Osteoblast (primary cell): ENCODE measurements at regions not wholly inside any gene's neighbourhood (a gene's known extent, or its start where the extent isn't known, plus 50 kb on each side); places are given as distances from the start of the nearest gene placed in this dataset.

Experiments used
- DNase-seq: peaks from one replicate; pipeline ENCODE4 v3.0.0; 2011; ENCODE audit warnings: low spot score, mixed read lengths; ENCODE audit not compliant: insufficient read length; ENCODE audit errors: missing footprints
- H2AFZ ChIP-seq: 2 replicates; pipeline ENCODE4 v1.6.0; 2011; ENCODE audit warnings: mild to moderate bottlenecking, low read length
- H3K27ac ChIP-seq: 2 replicates; pipeline ENCODE4 v1.5.1; 2011; ENCODE audit warnings: mild to moderate bottlenecking, low read depth, low read length, moderate library complexity
- H3K27me3 ChIP-seq: 2 replicates; pipeline ENCODE4 v1.6.0; 2012; ENCODE audit warnings: mild to moderate bottlenecking, control low read depth, inconsistent platforms, low read length, moderate library complexity; ENCODE audit not compliant: insufficient read depth
- H3K36me3 ChIP-seq: 2 replicates; pipeline ENCODE4 v1.5.1; 2011; ENCODE audit warnings: mild to moderate bottlenecking, low read length, control low read depth, moderate library complexity; ENCODE audit not compliant: insufficient read depth
- H3K4me1 ChIP-seq: 2 replicates; pipeline ENCODE4 v1.5.1; 2011; ENCODE audit warnings: mild to moderate bottlenecking, low read length, control low read depth, moderate library complexity; ENCODE audit not compliant: insufficient read depth
- H3K4me2 ChIP-seq: 2 replicates; pipeline ENCODE4 v1.6.0; 2011; ENCODE audit warnings: mild to moderate bottlenecking, low read length; ENCODE audit not compliant: insufficient read depth
- H3K4me3 ChIP-seq: fragments of 200-600 bp; sonication (generic); 3 replicates; pipeline ENCODE4 v1.5.1; 2012; ENCODE audit warnings: mild to moderate bottlenecking, low read length, inconsistent platforms; ENCODE audit not compliant: insufficient read depth
- H3K79me2 ChIP-seq: 2 replicates; pipeline ENCODE4 v1.6.0; 2012; ENCODE audit warnings: mild to moderate bottlenecking, low read length, control low read depth, inconsistent platforms; ENCODE audit not compliant: insufficient read depth
- H3K9me3 ChIP-seq: 2 replicates; pipeline ENCODE4 v1.5.1; 2011; ENCODE audit warnings: low read depth, low read length, control low read depth
- H4K20me1 ChIP-seq: 2 replicates; pipeline ENCODE4 v1.6.0; 2012; ENCODE audit warnings: mild to moderate bottlenecking, low read length, control low read depth; ENCODE audit not compliant: insufficient read depth
- CTCF ChIP-seq: IDR thresholded peaks from 2 replicates; pipeline ENCODE4 v1.5.1; 2011; ENCODE audit warnings: mild to moderate bottlenecking, low read depth, low read length, moderate library complexity; ENCODE audit errors: extremely low read depth

DNA sequence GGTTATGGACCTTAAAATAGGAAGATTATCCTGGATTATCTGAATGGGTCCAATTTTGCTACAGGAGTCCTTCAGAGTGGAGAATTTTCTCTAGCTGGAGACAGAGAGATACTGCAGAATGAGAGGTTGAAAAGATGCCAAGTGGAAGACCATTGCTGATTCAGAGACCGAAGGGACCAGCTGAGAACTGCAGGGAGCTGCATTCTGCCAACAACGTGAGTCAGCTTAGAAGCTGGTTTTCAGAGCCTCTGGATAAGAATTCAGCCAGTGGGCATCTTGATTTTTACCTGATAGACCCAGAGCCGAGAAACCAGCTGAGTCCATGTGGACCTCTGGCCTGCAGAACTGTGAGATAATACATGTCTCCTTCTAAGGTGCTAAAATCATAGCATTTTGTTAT is 234.0 kb downstream of the NR2F2 start:
- DNase-seq, result no peak
- H2AFZ ChIP-seq, result no peak overlapping the region
- H3K4me2 ChIP-seq, result no peak overlapping the region
- H3K79me2 ChIP-seq, result no peaks in the 10 kb centered on the region
- H3K4me3 ChIP-seq, result no peak overlapping the region
- peaks cover 2% of the 10 kb centered on the region for H3K9me3 ChIP-seq
- no peaks in the 10 kb centered on the region for H3K27me3 ChIP-seq
- H3K36me3 ChIP-seq, result no peaks in the 10 kb centered on the region
- no peaks in the 10 kb centered on the region for H4K20me1 ChIP-seq
- no peaks in the 10 kb centered on the region for H3K4me1 ChIP-seq
- TF ChIP-seq CTCF, result no peak
- H3K27ac ChIP-seq, result no peak overlapping the region

DNA sequence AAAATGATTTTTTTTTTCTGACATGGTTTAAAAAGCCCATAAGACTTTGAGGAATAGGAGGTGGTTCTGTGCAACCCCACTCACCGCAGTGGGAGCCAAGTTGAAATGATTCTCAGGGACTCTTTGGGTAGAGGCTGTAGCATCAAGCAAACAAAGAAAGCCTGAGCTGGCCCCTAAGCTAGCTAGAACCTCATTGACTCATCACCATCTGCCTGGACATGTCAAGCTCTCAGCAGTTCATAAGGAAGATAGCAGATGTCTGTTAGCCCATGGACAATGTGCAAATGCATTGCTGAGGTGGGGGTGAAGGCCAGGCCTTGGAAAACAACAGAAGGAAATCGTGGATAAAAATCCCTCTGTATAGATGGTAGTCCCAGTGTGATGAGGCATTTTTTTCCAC is 234.8 kb downstream of the NR2F2 start:
- no peaks in the 10 kb centered on the region for H3K4me1 ChIP-seq
- H3K27me3 ChIP-seq, result no peaks in the 10 kb centered on the region
- H3K9me3 ChIP-seq, result peaks cover 2% of the 10 kb centered on the region
- no peak overlapping the region for H2AFZ ChIP-seq
- no peaks in the 10 kb centered on the region for H4K20me1 ChIP-seq
- no peak for TF ChIP-seq CTCF
- no peaks in the 10 kb centered on the region for H3K79me2 ChIP-seq
- no peak overlapping the region for H3K4me3 ChIP-seq
- no peak overlapping the region for H3K4me2 ChIP-seq
- DNase-seq, result no peak
- no peaks in the 10 kb centered on the region for H3K36me3 ChIP-seq
- no peak overlapping the region for H3K27ac ChIP-seq

DNA sequence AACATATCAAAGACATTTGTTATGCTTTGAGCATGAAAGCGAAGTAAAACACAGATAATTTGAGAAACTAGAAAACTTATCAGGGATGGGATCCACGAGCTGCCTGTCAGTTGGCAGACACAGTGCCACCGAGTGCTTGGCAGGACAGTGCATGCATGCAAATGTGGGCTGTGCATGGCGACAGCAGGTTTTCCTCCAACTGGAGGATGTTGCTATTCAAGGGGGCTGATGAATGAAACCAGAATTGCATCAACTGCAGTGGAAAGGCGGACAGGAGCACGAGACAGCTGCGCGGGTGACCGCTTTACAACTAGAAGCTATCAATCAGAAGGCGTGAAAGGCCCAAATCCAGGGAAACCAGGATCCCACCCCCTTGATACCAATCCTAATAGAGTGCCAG is 244.3 kb downstream of the NR2F2 start:
- no peaks in the 10 kb centered on the region for H3K9me3 ChIP-seq
- H3K79me2 ChIP-seq, result no peaks in the 10 kb centered on the region
- TF ChIP-seq CTCF, result no peak
- no peak overlapping the region for H3K4me3 ChIP-seq
- H2AFZ ChIP-seq, result no peak overlapping the region
- DNase-seq, result no peak
- H4K20me1 ChIP-seq, result no peaks in the 10 kb centered on the region
- no peaks in the 10 kb centered on the region for H3K27me3 ChIP-seq
- H3K4me1 ChIP-seq, result no peaks in the 10 kb centered on the region
- no peaks in the 10 kb centered on the region for H3K36me3 ChIP-seq
- no peak overlapping the region for H3K4me2 ChIP-seq
- H3K27ac ChIP-seq, result no peak overlapping the region

- H2AFZ ChIP-seq, result no peak overlapping the region
- H3K79me2 ChIP-seq, result no peaks in the 10 kb centered on the region
- H3K4me3 ChIP-seq, result no peak overlapping the region
- no peaks in the 10 kb centered on the region for H3K9me3 ChIP-seq
- TF ChIP-seq CTCF, result no peak
- no peaks in the 10 kb centered on the region for H3K4me1 ChIP-seq
- no peak for DNase-seq
- no peaks in the 10 kb centered on the region for H3K27me3 ChIP-seq
- H3K36me3 ChIP-seq, result no peaks in the 10 kb centered on the region
- no peaks in the 10 kb centered on the region for H4K20me1 ChIP-seq
- no peak overlapping the region for H3K4me2 ChIP-seq
- no peak overlapping the region for H3K27ac ChIP-seq
Observed at GRCh38 chr15:96576596-96576995, 246.1 kb downstream of the NR2F2 start.
